Stimulated activated CD8-positive, alpha-beta memory T cell treated with anti-CD3 and anti-CD28 coated beads, Interleukin-12 subunit alpha, Interleukin-12 subunit beta, amount 100 ng/mL, for 4 hours (primary cell): ENCODE measurements at regions not wholly inside any gene's neighbourhood (a gene's known extent, or its start where the extent isn't known, plus 50 kb on each side); places are given as distances from the start of the nearest gene placed in this dataset.
"Not testable (repeated sequence)": the region's sequence is repeated elsewhere in the genome, so short reads cannot be mapped to it uniquely, and the experiment has no call there.

Experiments
- DNase-seq: peaks from one replicate; pipeline ENCODE4 v3.0.0-alpha.2; 2020; ENCODE audit warnings: low read depth

GRCh38 chr7:56219017-56219416 lies 102.8 kb upstream of the NUPR2 start:
- DNase-seq, result no peak

DNA sequence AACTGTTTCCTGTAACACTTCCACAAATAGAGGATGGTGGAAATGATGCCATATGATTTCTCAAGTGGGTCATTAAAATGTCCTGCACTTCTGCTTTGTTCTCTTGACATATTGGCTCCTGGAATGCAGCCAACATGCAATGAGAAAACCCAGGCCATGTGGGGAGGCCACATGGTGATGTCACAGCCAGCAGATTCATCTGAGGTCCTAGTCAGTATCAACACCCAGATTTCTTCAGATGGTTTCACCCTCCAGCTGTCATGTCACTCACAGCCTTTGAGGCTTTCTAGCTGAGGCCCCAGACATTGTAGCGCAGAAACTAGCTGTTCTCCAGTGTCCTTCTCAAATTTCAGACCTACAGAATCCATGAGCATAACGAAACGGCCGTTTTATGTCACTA lies 102.3 kb upstream of the NUPR2 start:
- DNase-seq, result no peak

- no peak for DNase-seq
These were observed 97.4 kb upstream of the NUPR2 start for GRCh38 chr7:56213574-56213973.

DNA sequence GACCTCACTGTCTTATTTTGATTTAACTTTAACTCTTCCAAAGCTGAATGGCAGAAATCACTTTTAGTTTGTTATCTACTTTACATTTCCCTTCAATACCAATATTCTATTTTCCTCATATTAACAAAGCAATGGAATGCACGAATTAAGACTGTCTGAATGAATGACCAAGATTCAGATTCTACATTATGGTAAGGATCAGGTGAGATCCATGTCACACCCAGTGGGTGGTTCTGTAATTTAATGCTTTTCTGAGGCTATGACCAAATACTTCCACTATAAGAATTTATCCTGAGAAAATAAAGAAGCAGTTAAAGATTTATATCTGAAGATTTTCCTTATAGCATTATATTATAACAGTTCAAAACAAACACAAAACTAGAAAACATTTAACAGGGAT lies 90.2 kb upstream of the NUPR2 start:
- no peak for DNase-seq

GRCh38 chr7:56199639-56200038 lies 83.4 kb upstream of the NUPR2 start:
- DNase-seq, result no peak

DNA sequence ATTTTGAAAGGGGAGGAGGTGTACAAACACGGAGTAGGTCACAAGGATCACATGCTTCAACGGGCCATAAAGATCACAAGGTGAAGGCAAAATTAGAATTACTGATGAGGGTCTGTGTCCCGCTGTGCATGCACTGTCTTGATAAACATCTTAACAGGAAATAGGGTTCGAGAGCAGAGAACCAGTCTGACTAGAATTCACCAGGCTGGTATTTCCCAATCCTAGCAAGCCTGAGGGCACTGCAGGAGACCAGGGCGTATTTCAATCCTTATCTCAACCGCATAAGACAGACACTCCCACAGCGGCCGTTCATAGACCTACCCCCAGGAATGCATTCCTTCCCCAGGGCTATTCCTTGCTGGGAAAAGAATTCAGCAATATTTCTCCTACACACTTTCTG lies 80.0 kb upstream of the NUPR2 start:
- not testable (repeated sequence) for DNase-seq

DNA sequence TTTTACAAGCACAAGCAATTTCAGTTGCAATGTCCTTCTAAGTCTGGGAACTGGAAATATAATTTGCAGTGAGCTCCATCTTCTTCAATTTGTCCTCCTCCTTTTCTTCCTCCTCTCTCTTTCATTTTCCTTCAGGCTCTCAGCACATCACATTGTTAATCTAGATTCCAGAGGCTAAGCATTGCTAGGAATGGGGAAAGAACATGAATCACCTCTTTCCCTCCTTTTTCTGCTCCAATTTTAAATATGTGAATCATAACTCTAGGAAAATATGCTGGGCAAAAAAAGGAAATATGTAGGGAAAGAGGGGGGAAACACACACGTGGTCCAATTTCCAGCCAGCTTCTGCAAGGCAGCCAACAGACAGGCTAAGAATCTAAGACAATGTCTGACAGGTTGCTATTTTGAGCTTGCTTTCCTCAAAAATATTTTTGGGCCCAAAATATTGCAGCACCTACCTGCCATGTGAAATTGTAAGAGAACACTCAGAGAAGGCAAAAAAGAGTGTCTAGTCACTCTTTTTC lies 72.7 kb upstream of the NUPR2 start:
- DNase-seq, result no peak

GRCh38 chr7:56188376-56188775 lies 72.2 kb upstream of the NUPR2 start:
- DNase-seq, result no peak

GRCh38 chr7:56181010-56181409 lies 64.8 kb upstream of the NUPR2 start:
- DNase-seq, result no peak

DNA sequence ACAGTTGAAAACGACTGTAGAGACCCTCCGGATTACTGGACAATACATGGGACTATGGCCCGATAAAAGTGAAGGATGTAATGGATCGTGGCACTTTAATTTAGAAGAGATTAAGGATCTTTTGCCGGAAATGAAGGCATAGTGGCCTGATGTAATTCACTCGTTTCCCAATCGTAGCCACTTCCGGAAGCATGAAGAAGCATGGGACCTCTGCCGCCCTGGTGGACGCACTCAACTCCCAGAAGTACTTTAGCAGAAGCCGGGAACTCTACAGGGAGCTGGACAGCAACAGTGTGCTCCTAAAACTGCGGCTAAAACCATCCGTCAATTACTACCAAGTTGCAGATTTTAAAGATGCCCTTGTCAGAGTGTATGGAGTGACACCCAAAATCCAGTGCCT lies 59.6 kb upstream of the NUPR2 start:
- DNase-seq, result no peak

DNA sequence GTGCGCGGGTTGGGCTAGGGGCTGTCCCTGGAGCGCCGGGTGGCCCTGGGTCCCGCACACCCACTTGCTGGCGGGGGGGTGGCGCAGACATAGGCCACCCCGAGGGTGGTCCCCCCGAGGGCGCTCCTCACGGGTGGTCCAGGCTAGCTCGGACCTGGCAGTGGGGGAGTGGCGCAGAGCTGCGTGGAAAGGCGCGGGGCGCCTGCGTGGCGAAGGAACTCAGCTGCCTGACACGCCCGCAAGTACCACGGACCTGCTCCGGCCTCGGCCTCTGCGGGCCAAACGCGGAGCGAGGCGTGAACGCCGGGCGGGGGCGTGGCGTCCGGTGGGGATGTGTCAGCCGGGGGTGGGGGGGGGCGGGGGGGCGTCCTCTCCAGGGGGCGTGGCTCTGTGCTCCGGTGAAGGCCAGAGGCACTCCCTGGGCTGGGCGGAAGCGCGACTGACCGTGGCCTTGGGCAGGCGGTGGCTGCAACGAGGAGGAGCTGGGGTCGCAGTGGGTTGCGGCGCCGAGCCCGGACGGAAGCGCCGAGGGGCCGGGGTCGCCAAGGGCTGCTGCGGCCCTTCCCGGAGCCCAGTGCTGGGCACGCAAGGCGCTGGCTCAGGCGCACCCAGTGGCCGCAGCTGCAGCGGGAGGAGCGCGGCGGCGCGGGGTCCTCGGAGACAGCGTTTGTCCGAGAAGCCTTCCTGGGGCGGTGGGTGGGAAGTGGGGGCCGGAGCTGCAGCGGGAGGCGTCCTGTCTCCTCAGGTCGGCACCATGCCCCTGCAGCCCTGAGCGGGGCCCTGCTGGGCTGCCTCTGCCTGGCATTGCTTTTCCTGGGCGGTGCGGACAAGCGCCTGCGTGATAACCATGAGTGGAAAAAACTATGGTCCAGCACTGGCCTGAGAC lies 58.9 kb upstream of the NUPR2 start:
- no peak for DNase-seq

GRCh38 chr7:56174346-56174874 lies 58.2 kb upstream of the NUPR2 start:
- no peak for DNase-seq
